Smooth muscle cell (in vitro differentiated cells): ENCODE measurements at regions not wholly inside any gene's neighbourhood (a gene's known extent, or its start where the extent isn't known, plus 50 kb on each side); places are given as distances from the start of the nearest gene placed in this dataset.

Experiments
- DNase-seq: peaks from one replicate; lab custom pipeline; 2025; ENCODE audit not compliant: unreplicated experiment; lab: John Stamatoyannopoulos, UW
- H2AFZ ChIP-seq: fragments of 200-600 bp; sonication (generic); 2 replicates; pipeline ENCODE4 v1.6.0; 2016; ENCODE audit warnings: antibody characterized with exemption, low read depth, mild to moderate bottlenecking
- H3F3A ChIP-seq: fragments of 200-600 bp; sonication (generic); 2 replicates; pipeline ENCODE4 v1.6.0; 2017; ENCODE audit warnings: antibody characterized with exemption, low read depth
- H3K27ac ChIP-seq: fragments of 200-600 bp; sonication (generic); 2 replicates; pipeline ENCODE4 v1.5.1; 2016; ENCODE audit warnings: low read depth, mild to moderate bottlenecking
- H3K27me3 ChIP-seq: fragments of 200-600 bp; sonication (generic); 2 replicates; pipeline ENCODE4 v1.6.1; 2016; ENCODE audit warnings: low read depth, mild to moderate bottlenecking
- H3K36me3 ChIP-seq: fragments of 200-600 bp; sonication (generic); 2 replicates; pipeline ENCODE4 v1.5.1; 2016; ENCODE audit warnings: low read depth
- H3K4me1 ChIP-seq: fragments of 200-600 bp; sonication (generic); 2 replicates; pipeline ENCODE4 v1.5.1; 2016; ENCODE audit warnings: low read depth
- H3K4me2 ChIP-seq: fragments of 200-600 bp; sonication (generic); 2 replicates; pipeline ENCODE4 v1.6.0; 2016; ENCODE audit warnings: mild to moderate bottlenecking
- H3K4me3 ChIP-seq: fragments of 200-600 bp; sonication (generic); 2 replicates; pipeline ENCODE4 v1.5.1; 2016; ENCODE audit warnings: mild to moderate bottlenecking
- H3K79me2 ChIP-seq: fragments of 200-600 bp; sonication (generic); 2 replicates; pipeline ENCODE4 v1.6.0; 2016; ENCODE audit warnings: low read depth, mild to moderate bottlenecking
- H3K9ac ChIP-seq: fragments of 200-600 bp; sonication (generic); 2 replicates; pipeline ENCODE4 v1.6.0; 2016; ENCODE audit warnings: low read depth
- H3K9me3 ChIP-seq: fragments of 200-600 bp; sonication (generic); replicated peaks from 2 replicates; pipeline ENCODE4 v1.5.1; 2016; ENCODE audit warnings: low read depth
- H4K20me1 ChIP-seq: fragments of 200-600 bp; sonication (generic); 2 replicates; pipeline ENCODE4 v1.6.0; 2016; ENCODE audit warnings: low read depth
- CTCF ChIP-seq: fragments of 200-600 bp; sonication (generic); IDR thresholded peaks from 2 replicates; pipeline ENCODE4 v1.5.1; 2017; ENCODE audit warnings: borderline replicate concordance, mild to moderate bottlenecking, antibody characterized with exemption; ENCODE audit not compliant: insufficient read depth, poor library complexity, severe bottlenecking
- WGBS: methylation state at CpG from one replicate; pipeline ENCODE4 v1.1.7; 2016; ENCODE audit warnings: low lambda C conversion rate; 5-methylcytosine and 5-hydroxymethylcytosine counted together

- 96% methylated on average over 1 of the region's 1 CpG for WGBS
- Histone ChIP-seq H3K4me3 (no peak overlapping the region), H3K36me3 (no peaks in the 10 kb centered on the region), H2AFZ (no peak overlapping the region), H3F3A (no peaks in the 10 kb centered on the region), H3K9me3 (no peaks in the 10 kb centered on the region), H3K9ac (no peak overlapping the region), H3K27ac (no peak overlapping the region), H4K20me1 (no peaks in the 10 kb centered on the region), H3K79me2 (no peaks in the 10 kb centered on the region), H3K4me1 (peaks cover 7% of the 10 kb centered on the region), H3K27me3 (peaks cover under 1% of the 10 kb centered on the region), H3K4me2 (no peak overlapping the region)
- TF ChIP-seq CTCF = no peak
- DNase-seq = no peak
These were observed 470.5 kb upstream of the SALL1 start for GRCh38 chr16:51621610-51622009.

GRCh38 chr16:51615141-51615540 lies 464.1 kb upstream of the SALL1 start:
- Histone ChIP-seq H2AFZ (no peak overlapping the region), H3K27ac (no peak overlapping the region), H3K4me3 (no peak overlapping the region), H3K4me2 (no peak overlapping the region), H3K79me2 (no peaks in the 10 kb centered on the region), H3K36me3 (no peaks in the 10 kb centered on the region), H3K27me3 (peaks cover 6% of the 10 kb centered on the region), H3K9ac (no peak overlapping the region), H3K4me1 (peaks cover 36% of the 10 kb centered on the region), H3K9me3 (no peaks in the 10 kb centered on the region), H3F3A (no peaks in the 10 kb centered on the region), H4K20me1 (no peaks in the 10 kb centered on the region)
- no peak for DNase-seq
- no peak for TF ChIP-seq CTCF
- WGBS = 88% methylated on average over 4 of the region's 4 CpGs

- TF ChIP-seq CTCF = no peak
- no peak overlapping the region for H3K4me2 ChIP-seq
- no peaks in the 10 kb centered on the region for H3K9me3 ChIP-seq
- no peak overlapping the region for H3K4me3 ChIP-seq
- no peaks in the 10 kb centered on the region for H3F3A ChIP-seq
- H3K27ac ChIP-seq = no peak overlapping the region
- no peaks in the 10 kb centered on the region for H3K79me2 ChIP-seq
- peaks cover 5% of the 10 kb centered on the region for H3K27me3 ChIP-seq
- no peak for DNase-seq
- 75% methylated on average over 6 of the region's 6 CpGs for WGBS
- no peak overlapping the region for H3K9ac ChIP-seq
- no peak overlapping the region for H2AFZ ChIP-seq
- H3K36me3 ChIP-seq = no peaks in the 10 kb centered on the region
- H3K4me1 ChIP-seq = peaks cover 4% of the 10 kb centered on the region
- no peaks in the 10 kb centered on the region for H4K20me1 ChIP-seq
These were observed 456.2 kb upstream of the SALL1 start for GRCh38 chr16:51607201-51607651.

GRCh38 chr16:51596247-51596646 lies 445.2 kb upstream of the SALL1 start:
- no peak overlapping the region for H3K9ac ChIP-seq
- no peak overlapping the region for H2AFZ ChIP-seq
- DNase-seq = no peak
- H3F3A ChIP-seq = no peaks in the 10 kb centered on the region
- H3K9me3 ChIP-seq = no peaks in the 10 kb centered on the region
- H4K20me1 ChIP-seq = no peaks in the 10 kb centered on the region
- peaks cover 16% of the 10 kb centered on the region for H3K4me1 ChIP-seq
- no peak overlapping the region for H3K27ac ChIP-seq
- peaks cover 25% of the 10 kb centered on the region for H3K27me3 ChIP-seq
- H3K79me2 ChIP-seq = no peaks in the 10 kb centered on the region
- no peak for TF ChIP-seq CTCF
- H3K36me3 ChIP-seq = no peaks in the 10 kb centered on the region
- whole genome bisulfite sequencing = 95% methylated on average over 4 of the region's 4 CpGs
- no peak overlapping the region for H3K4me3 ChIP-seq
- H3K4me2 ChIP-seq = no peak overlapping the region
